T-helper 2 cell treated with Interferon-gamma antibody and Interleukin-4, amounts not matched to agents 5 μg/mL and 100 μg/mL, for 36 hours (primary cell): ENCODE measurements at regions not wholly inside any gene's neighbourhood (a gene's known extent, or its start where the extent isn't known, plus 50 kb on each side); places are given as distances from the start of the nearest gene placed in this dataset.

ENCODE experiments used
- DNase-seq: peaks from one replicate; pipeline ENCODE4 v3.0.0; 2021; ENCODE audit warnings: low spot score
- H3K27ac Mint-ChIP-seq: one replicate; pipeline ENCODE4 v1.8.0; 2021; ENCODE audit warnings: mild to moderate bottlenecking, mixed read lengths
- H3K27me3 Mint-ChIP-seq: one replicate; pipeline ENCODE4 v1.8.0; 2021; ENCODE audit warnings: low read depth, mixed read lengths
- H3K36me3 Mint-ChIP-seq: one replicate; pipeline ENCODE4 v1.8.0; 2021; ENCODE audit warnings: low read depth, mixed read lengths
- H3K4me1 Mint-ChIP-seq: one replicate; pipeline ENCODE4 v1.8.0; 2021; ENCODE audit warnings: low read depth, mixed read lengths
- H3K4me3 Mint-ChIP-seq: one replicate; pipeline ENCODE4 v1.8.0; 2022; ENCODE audit warnings: mild to moderate bottlenecking, moderate library complexity, mixed read lengths
- H3K9me3 Mint-ChIP-seq: one replicate; pipeline ENCODE4 v1.8.0; 2021; ENCODE audit warnings: mixed read lengths

- no peak overlapping the region for H3K4me3 Mint-ChIP-seq
- no peak for DNase-seq
- no peak overlapping the region for H3K27ac Mint-ChIP-seq
- no peaks in the 10 kb centered on the region for H3K27me3 Mint-ChIP-seq
- H3K36me3 Mint-ChIP-seq: no peaks in the 10 kb centered on the region
- no peaks in the 10 kb centered on the region for H3K4me1 Mint-ChIP-seq
- H3K9me3 Mint-ChIP-seq: no peaks in the 10 kb centered on the region
Observed at GRCh38 chr2:223508372-223508771, 93.8 kb downstream of the SCG2 start.

GRCh38 chr2:223510713-223511112, 91.4 kb downstream of the SCG2 start:
- no peaks in the 10 kb centered on the region for H3K27me3 Mint-ChIP-seq
- H3K27ac Mint-ChIP-seq: no peak overlapping the region
- H3K36me3 Mint-ChIP-seq: no peaks in the 10 kb centered on the region
- H3K4me3 Mint-ChIP-seq: no peak overlapping the region
- no peaks in the 10 kb centered on the region for H3K4me1 Mint-ChIP-seq
- DNase-seq: no peak
- no peaks in the 10 kb centered on the region for H3K9me3 Mint-ChIP-seq

DNA sequence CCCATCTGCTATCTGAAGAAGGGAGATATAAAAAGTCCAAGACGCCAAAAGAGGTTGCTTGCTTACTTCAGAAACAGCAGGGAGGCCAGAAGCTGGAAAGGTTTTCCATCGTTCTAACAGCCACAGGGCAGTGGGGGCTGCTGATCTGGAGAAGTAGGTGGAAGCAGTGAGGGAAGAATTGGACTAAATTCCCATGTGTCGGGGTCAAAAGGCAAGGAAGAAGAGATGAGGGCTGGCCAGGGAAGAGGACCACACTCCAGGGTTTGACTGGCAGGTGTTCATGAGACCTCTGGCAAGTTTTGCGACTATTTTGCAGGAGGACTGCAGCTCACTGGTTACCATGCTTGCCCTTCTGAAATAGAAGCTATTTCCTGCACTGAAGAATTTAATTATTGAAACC, 91.0 kb downstream of the SCG2 start:
- H3K27me3 Mint-ChIP-seq: no peaks in the 10 kb centered on the region
- H3K4me1 Mint-ChIP-seq: no peaks in the 10 kb centered on the region
- no peak for DNase-seq
- H3K9me3 Mint-ChIP-seq: no peaks in the 10 kb centered on the region
- no peaks in the 10 kb centered on the region for H3K36me3 Mint-ChIP-seq
- no peak overlapping the region for H3K27ac Mint-ChIP-seq
- H3K4me3 Mint-ChIP-seq: no peak overlapping the region

- Mint-ChIP-seq H3K4me3 (no peak overlapping the region), H3K9me3 (no peaks in the 10 kb centered on the region), H3K27me3 (no peaks in the 10 kb centered on the region), H3K4me1 (no peaks in the 10 kb centered on the region), H3K27ac (no peak overlapping the region), H3K36me3 (no peaks in the 10 kb centered on the region)
- DNase-seq: no peak
Observed at GRCh38 chr2:223513771-223514455, 88.2 kb downstream of the SCG2 start.

- Mint-ChIP-seq H3K27ac (no peak overlapping the region), H3K36me3 (no peaks in the 10 kb centered on the region)
- DNase-seq: no peak
Observed at GRCh38 chr2:223519471-223519870, 82.7 kb downstream of the SCG2 start.

DNA sequence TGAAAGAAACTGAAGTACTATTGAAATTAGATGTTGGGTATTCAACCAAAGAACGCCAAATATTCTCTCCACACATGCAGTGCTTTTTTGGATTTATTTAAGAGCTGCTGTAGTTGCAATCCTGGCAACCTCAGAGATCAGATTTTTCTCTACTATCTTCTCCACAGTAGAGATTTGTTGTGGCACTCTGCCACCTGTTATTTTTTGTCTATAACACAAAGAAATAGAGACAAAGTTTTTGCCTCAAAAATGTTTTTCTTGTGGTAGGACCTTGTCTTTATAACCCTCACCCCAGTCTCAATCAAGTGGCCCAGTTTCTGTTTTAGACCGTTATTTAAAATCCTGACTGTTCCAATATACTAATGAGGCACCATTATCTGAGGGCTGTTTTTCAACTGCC, 79.4 kb downstream of the SCG2 start:
- Mint-ChIP-seq H3K36me3 (no peaks in the 10 kb centered on the region), H3K27me3 (no peaks in the 10 kb centered on the region), H3K4me1 (no peaks in the 10 kb centered on the region), H3K27ac (no peak overlapping the region), H3K9me3 (no peaks in the 10 kb centered on the region), H3K4me3 (no peak overlapping the region)
- DNase-seq: no peak

More at GRCh38 chr2:223519471-223519870, 82.7 kb downstream of the SCG2 start:
- Mint-ChIP-seq H3K4me3 (no peak overlapping the region), H3K9me3 (no peaks in the 10 kb centered on the region), H3K4me1 (no peaks in the 10 kb centered on the region), H3K27me3 (no peaks in the 10 kb centered on the region)

GRCh38 chr2:223523551-223524001, 78.6 kb downstream of the SCG2 start:
- Mint-ChIP-seq H3K4me1 (no peaks in the 10 kb centered on the region), H3K9me3 (no peaks in the 10 kb centered on the region), H3K36me3 (no peaks in the 10 kb centered on the region), H3K4me3 (no peak overlapping the region), H3K27me3 (no peaks in the 10 kb centered on the region), H3K27ac (no peak overlapping the region)
- no peak for DNase-seq

- no peaks in the 10 kb centered on the region for H3K9me3 Mint-ChIP-seq
- no peak overlapping the region for H3K27ac Mint-ChIP-seq
- no peaks in the 10 kb centered on the region for H3K27me3 Mint-ChIP-seq
- DNase-seq: no peak
- H3K4me1 Mint-ChIP-seq: no peaks in the 10 kb centered on the region
- H3K4me3 Mint-ChIP-seq: no peak overlapping the region
- H3K36me3 Mint-ChIP-seq: no peaks in the 10 kb centered on the region
Observed at GRCh38 chr2:223524066-223524465, 78.1 kb downstream of the SCG2 start.

DNA sequence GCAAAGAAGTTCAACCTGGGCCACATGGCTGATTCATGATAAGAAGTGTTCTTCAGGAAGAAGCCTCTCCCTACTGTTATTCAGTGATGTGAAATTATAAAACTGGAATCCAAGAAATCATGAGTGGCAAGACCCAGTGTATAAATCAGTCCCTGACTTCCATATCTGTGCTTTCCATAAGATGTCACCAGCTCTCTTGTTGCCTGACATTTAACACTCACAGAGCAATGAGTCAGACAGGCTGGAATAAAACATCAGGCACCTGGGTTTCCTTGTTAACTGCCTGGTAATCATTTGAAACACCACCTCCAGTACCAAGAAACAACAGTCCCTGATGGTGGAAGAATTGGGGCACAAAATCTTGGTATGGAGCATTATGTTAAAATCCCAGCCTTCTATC, 76.1 kb downstream of the SCG2 start:
- H3K27ac Mint-ChIP-seq: no peak overlapping the region

DNA sequence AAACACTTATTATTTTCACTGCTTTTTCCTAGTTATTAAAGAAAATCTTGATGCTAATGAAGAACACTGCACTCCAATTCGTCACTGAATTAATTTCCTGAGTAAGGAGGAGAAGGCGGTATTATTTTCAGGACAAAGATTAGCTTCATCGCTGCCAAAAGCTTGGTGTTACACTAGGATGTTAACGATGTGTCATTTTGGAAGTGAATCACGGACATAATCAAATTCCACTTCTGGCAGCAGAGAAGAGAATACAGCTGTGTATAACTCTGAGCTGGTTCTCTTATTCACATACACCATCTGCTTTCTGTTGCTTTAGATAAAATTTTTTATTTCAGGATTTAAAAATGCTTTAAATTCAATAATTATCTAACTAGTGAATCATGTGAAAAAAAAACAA, 74.1 kb downstream of the SCG2 start:
- no peaks in the 10 kb centered on the region for H3K36me3 Mint-ChIP-seq
- H3K27ac Mint-ChIP-seq: no peak overlapping the region
- H3K9me3 Mint-ChIP-seq: no peaks in the 10 kb centered on the region
- H3K27me3 Mint-ChIP-seq: no peaks in the 10 kb centered on the region
- H3K4me3 Mint-ChIP-seq: no peak overlapping the region
- H3K4me1 Mint-ChIP-seq: no peaks in the 10 kb centered on the region
- DNase-seq: no peak

More for the DNA sequence above, 76.1 kb downstream of the SCG2 start:
- Mint-ChIP-seq H3K36me3 (no peaks in the 10 kb centered on the region), H3K4me3 (no peak overlapping the region), H3K9me3 (no peaks in the 10 kb centered on the region), H3K4me1 (no peaks in the 10 kb centered on the region), H3K27me3 (no peaks in the 10 kb centered on the region)
- DNase-seq: no peak

DNA sequence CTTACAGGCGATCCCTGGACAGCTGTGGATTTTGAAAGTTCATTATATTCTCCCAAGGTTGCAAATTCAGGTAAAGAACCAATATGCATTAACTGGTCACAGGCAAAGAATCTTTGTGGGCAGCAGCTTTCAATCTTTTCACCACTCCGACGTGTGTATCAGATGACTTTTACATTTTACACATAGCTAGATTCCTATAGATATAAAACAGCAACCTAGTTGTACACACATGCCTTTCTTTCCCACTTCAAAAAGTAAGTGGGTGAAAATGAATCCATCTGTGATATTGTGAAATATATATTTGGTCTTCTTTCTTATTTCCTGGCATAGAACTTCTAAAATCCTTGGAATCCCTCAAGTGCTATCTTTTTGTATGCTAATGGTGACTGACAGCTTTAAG, 72.5 kb downstream of the SCG2 start:
- no peak for DNase-seq
- H3K27ac Mint-ChIP-seq: no peak overlapping the region
- no peaks in the 10 kb centered on the region for H3K36me3 Mint-ChIP-seq
- no peak overlapping the region for H3K4me3 Mint-ChIP-seq
- no peaks in the 10 kb centered on the region for H3K27me3 Mint-ChIP-seq
- no peaks in the 10 kb centered on the region for H3K9me3 Mint-ChIP-seq
- H3K4me1 Mint-ChIP-seq: no peaks in the 10 kb centered on the region

DNA sequence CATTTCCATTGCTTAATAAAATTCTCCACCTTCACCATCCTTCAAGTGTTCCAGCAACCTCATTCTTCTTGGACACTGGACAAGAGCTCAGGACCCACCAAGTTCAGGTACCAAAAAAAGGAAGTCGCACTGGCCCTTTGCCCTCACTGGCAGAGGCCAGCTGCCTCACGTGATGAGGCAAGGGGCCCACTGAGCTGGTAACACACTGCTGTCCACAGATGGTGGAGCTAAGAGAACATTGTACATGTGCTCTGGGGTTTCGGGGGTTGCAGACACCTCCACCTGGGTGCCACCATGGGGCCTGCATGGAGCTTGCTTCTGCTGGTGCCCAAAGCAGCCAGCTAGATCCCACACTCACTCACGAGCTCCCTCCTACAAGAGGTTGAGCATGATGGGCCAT, 71.3 kb downstream of the SCG2 start:
- no peak for DNase-seq
- H3K4me3 Mint-ChIP-seq: no peak overlapping the region
- H3K9me3 Mint-ChIP-seq: no peaks in the 10 kb centered on the region
- H3K27me3 Mint-ChIP-seq: no peaks in the 10 kb centered on the region
- H3K27ac Mint-ChIP-seq: no peak overlapping the region
- H3K36me3 Mint-ChIP-seq: no peaks in the 10 kb centered on the region
- H3K4me1 Mint-ChIP-seq: no peaks in the 10 kb centered on the region

DNA sequence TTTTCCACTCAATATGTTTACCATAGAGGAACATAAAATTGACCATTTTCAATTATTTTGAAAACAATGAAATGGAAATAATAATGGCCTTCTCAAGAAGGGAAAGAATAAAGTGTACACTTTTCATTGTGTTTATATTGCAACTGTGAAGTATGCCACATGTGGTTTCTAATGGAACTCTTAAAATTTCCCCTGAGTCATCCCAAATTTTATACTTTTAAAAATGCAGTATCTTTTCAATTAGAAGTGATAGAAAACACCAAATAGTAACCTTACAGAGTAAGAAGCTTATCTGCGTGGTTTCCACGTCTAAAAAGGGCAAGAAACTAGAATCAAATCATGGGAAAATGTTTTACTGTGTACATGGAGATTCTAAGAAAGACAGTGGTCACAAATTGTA, 70.0 kb downstream of the SCG2 start:
- H3K27ac Mint-ChIP-seq: no peak overlapping the region
- no peaks in the 10 kb centered on the region for H3K4me1 Mint-ChIP-seq
- no peaks in the 10 kb centered on the region for H3K9me3 Mint-ChIP-seq
- H3K27me3 Mint-ChIP-seq: no peaks in the 10 kb centered on the region
- H3K4me3 Mint-ChIP-seq: no peak overlapping the region
- no peak for DNase-seq
- H3K36me3 Mint-ChIP-seq: no peaks in the 10 kb centered on the region

- no peak for DNase-seq
- Mint-ChIP-seq H3K4me3 (no peak overlapping the region), H3K27me3 (no peaks in the 10 kb centered on the region), H3K27ac (no peak overlapping the region), H3K9me3 (no peaks in the 10 kb centered on the region), H3K36me3 (no peaks in the 10 kb centered on the region), H3K4me1 (no peaks in the 10 kb centered on the region)
Observed at GRCh38 chr2:223532712-223533111, 69.4 kb downstream of the SCG2 start.

- no peaks in the 10 kb centered on the region for H3K36me3 Mint-ChIP-seq
- no peaks in the 10 kb centered on the region for H3K9me3 Mint-ChIP-seq
- no peaks in the 10 kb centered on the region for H3K27me3 Mint-ChIP-seq
- no peak overlapping the region for H3K27ac Mint-ChIP-seq
- no peak for DNase-seq
- no peaks in the 10 kb centered on the region for H3K4me1 Mint-ChIP-seq
- no peak overlapping the region for H3K4me3 Mint-ChIP-seq
Observed at GRCh38 chr2:223536546-223536945, 65.6 kb downstream of the SCG2 start.
